Osteocyte (in vitro differentiated cells): ENCODE measurements at regions not wholly inside any gene's neighbourhood (a gene's known extent, or its start where the extent isn't known, plus 50 kb on each side); places are given as distances from the start of the nearest gene placed in this dataset.

Experiments
- DNase-seq: peaks from one replicate; pipeline ENCODE4 v3.0.0; 2021; ENCODE audit warnings: mixed read lengths; ENCODE audit not compliant: unreplicated experiment; ENCODE audit errors: extremely low spot score
- H3K27ac Mint-ChIP-seq: one replicate; pipeline ENCODE4 v1.8.0; 2021; ENCODE audit warnings: mild to moderate bottlenecking, mixed read lengths; ENCODE audit not compliant: unreplicated experiment
- H3K27me3 Mint-ChIP-seq: one replicate; pipeline ENCODE4 v1.8.0; 2021; ENCODE audit warnings: mixed read lengths; ENCODE audit not compliant: unreplicated experiment
- H3K36me3 Mint-ChIP-seq: one replicate; pipeline ENCODE4 v1.8.0; 2021; ENCODE audit warnings: mixed read lengths; ENCODE audit not compliant: unreplicated experiment
- H3K4me1 Mint-ChIP-seq: one replicate; pipeline ENCODE4 v1.8.0; 2021; ENCODE audit warnings: mixed read lengths; ENCODE audit not compliant: unreplicated experiment
- H3K4me3 Mint-ChIP-seq: one replicate; pipeline ENCODE4 v1.8.0; 2021; ENCODE audit warnings: mild to moderate bottlenecking, moderate library complexity, mixed read lengths; ENCODE audit not compliant: unreplicated experiment
- H3K9me3 Mint-ChIP-seq: one replicate; pipeline ENCODE4 v1.8.0; 2021; ENCODE audit warnings: mixed read lengths; ENCODE audit not compliant: unreplicated experiment
- TF ChIP-seq, protein P1 (sequence below): fragments of 200-600 bp; sonication (generic); IDR thresholded peaks from 2 replicates; pipeline ENCODE4 v1.5.0; 2021; ENCODE audit warnings: antibody characterized with exemption, mild to moderate bottlenecking, moderate library complexity

DNA sequence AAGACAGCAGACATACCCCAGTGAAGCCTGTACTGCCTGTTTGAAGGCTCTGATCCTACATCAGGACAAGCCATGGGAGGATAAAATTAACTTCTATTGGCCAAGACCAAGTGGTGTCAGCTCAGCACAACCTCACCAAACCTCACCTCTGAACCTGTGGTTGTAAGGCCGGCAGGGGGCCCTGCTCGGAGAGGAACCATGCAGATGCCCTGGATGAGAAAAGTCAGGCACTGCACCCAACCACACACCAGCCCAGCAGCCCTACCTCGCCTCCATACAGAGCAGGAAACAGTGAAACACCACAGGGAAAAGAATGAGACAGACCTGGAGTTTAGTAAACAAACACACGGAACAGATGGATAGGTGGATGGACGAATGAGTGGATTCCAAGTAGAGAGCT, 70.0 kb upstream of the PAX7 start:
- TF ChIP-seq, protein P1, sequence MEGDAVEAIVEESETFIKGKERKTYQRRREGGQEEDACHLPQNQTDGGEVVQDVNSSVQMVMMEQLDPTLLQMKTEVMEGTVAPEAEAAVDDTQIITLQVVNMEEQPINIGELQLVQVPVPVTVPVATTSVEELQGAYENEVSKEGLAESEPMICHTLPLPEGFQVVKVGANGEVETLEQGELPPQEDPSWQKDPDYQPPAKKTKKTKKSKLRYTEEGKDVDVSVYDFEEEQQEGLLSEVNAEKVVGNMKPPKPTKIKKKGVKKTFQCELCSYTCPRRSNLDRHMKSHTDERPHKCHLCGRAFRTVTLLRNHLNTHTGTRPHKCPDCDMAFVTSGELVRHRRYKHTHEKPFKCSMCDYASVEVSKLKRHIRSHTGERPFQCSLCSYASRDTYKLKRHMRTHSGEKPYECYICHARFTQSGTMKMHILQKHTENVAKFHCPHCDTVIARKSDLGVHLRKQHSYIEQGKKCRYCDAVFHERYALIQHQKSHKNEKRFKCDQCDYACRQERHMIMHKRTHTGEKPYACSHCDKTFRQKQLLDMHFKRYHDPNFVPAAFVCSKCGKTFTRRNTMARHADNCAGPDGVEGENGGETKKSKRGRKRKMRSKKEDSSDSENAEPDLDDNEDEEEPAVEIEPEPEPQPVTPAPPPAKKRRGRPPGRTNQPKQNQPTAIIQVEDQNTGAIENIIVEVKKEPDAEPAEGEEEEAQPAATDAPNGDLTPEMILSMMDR = no peak
- Mint-ChIP-seq H3K36me3 (no peaks in the 10 kb centered on the region), H3K27ac (no peak overlapping the region), H3K4me3 (no peak overlapping the region), H3K9me3 (no peaks in the 10 kb centered on the region), H3K4me1 (no peaks in the 10 kb centered on the region), H3K27me3 (peaks cover 34% of the 10 kb centered on the region)
- no peak for DNase-seq

DNA sequence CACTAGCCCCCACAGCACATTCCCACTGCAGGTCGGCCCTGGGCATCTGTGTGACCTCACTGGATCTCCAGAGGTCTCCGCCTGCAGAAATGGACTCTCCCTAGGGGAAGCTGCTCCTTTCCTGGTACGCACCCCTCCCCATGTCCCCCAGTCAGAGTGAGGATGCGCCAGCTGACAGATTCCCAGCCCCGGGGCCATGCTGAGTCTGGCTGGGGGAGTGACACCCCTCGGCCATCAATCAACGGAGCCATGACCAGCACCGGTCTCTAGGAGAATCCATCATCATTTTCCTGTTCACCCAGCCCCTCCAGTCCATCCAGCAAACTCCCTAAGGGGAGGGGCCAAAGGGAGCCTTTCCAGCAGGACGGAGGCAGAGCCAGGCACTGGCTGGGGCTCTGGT, 68.7 kb upstream of the PAX7 start:
- TF ChIP-seq, protein P1 = no peak
- no peak overlapping the region for H3K27ac Mint-ChIP-seq
- peaks cover 31% of the 10 kb centered on the region for H3K27me3 Mint-ChIP-seq
- H3K9me3 Mint-ChIP-seq = no peaks in the 10 kb centered on the region
- H3K4me1 Mint-ChIP-seq = no peaks in the 10 kb centered on the region
- no peak overlapping the region for H3K4me3 Mint-ChIP-seq
- no peak for DNase-seq
- no peaks in the 10 kb centered on the region for H3K36me3 Mint-ChIP-seq

DNA sequence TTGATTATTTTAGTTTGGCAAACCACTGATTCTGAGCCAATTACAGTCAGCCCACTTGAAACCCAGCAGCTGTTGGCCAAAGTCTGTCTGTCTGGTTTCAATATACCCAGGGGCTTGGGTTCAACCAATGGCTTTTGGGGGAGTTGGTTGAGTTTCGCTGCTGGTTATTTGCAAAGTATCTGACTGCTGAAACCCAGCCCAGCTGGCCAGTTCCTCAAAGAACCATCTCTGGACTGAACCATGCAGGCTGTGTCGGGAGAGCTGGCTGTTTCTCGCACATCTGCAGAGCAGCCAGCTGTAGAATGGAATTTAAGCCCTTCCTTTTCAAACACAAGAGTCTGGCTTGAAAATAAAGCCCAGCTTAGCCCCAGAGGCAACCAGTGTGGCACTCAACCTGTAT, 66.0 kb upstream of the PAX7 start:
- no peak for DNase-seq
- Mint-ChIP-seq H3K36me3 (no peaks in the 10 kb centered on the region), H3K4me1 (no peaks in the 10 kb centered on the region), H3K4me3 (no peak overlapping the region), H3K27ac (no peak overlapping the region), H3K9me3 (no peaks in the 10 kb centered on the region), H3K27me3 (peaks cover 11% of the 10 kb centered on the region)
- TF ChIP-seq, protein P1 = no peak

DNA sequence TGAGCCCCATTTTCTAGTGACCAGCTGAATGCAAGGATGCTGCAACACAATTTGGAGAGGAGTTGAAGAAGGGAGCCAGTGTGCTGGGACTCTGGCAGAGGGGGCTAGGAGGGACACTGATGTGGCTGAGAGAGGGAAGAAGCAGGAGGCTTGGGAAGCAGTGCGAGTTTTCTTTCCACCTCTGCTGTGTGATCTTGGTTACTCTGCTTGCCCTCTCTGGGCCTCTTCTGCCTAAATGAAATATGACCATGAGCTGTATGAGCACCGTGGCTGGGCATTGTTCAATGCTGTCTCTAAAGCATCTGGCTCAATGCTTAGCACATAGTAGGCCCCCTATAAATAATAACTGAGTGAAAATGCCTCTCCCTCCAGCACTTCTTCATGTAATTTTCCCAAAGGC, 65.3 kb upstream of the PAX7 start:
- H3K27ac Mint-ChIP-seq = no peak overlapping the region
- H3K4me3 Mint-ChIP-seq = no peak overlapping the region
- no peaks in the 10 kb centered on the region for H3K4me1 Mint-ChIP-seq
- peaks cover 9% of the 10 kb centered on the region for H3K27me3 Mint-ChIP-seq
- no peaks in the 10 kb centered on the region for H3K9me3 Mint-ChIP-seq
- no peak for DNase-seq
- no peaks in the 10 kb centered on the region for H3K36me3 Mint-ChIP-seq
- TF ChIP-seq, protein P1 = no peak

DNA sequence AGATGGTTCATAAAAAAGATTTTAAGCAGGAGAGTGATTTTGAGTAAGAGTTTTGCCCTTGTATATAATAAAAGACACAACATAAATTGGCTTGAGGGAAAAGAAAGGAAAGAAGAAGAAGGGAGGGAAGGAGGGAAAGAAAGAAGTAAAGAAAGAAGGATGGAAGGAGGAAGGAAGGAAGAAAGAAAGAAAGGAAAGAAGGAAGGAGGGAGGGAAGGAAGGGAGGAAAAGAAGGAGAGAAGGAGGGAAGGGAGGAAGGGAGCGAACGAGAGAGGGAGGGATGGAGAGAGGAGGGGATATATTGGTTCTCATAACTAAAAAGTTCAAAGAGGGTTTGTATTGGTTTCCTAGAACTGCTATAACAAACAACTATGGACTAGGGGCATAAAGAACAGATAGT, 62.2 kb upstream of the PAX7 start:
- Mint-ChIP-seq H3K9me3 (no peaks in the 10 kb centered on the region), H3K27me3 (no peaks in the 10 kb centered on the region), H3K4me1 (no peaks in the 10 kb centered on the region), H3K27ac (no peak overlapping the region), H3K36me3 (no peaks in the 10 kb centered on the region), H3K4me3 (no peak overlapping the region)
- no peak for DNase-seq
- TF ChIP-seq, protein P1 = no peak
